GM23338 (cell line): ENCODE measurements at regions not wholly inside any gene's neighbourhood (a gene's known extent, or its start where the extent isn't known, plus 50 kb on each side); places are given as distances from the start of the nearest gene placed in this dataset.

Source experiments
- CREB1 ChIP-seq: fragments of 250-450 bp; sonication (Bioruptor Pico); IDR thresholded peaks from 2 replicates; pipeline ENCODE4 v1.5.0; 2020; ENCODE audit warnings: low read depth, mild to moderate bottlenecking, moderate library complexity
- CTCF ChIP-seq, 2 experiments: fragments of 200-600 bp in 1 of 2; sonication (generic) in 1 of 2; conservative IDR thresholded peaks; 2 replicates each; pipeline versions ENCODE4 v1.5.1 to v1.6.1; 2016 to 2017; ENCODE audit warnings: antibody characterized with exemption in 2 of 2, low read depth in 2 of 2, mild to moderate bottlenecking in 2 of 2, moderate library complexity in 1 of 2
- ETS1 ChIP-seq: IDR thresholded peaks from 2 replicates; pipeline ENCODE4 v1.6.1; 2016; ENCODE audit warnings: antibody characterized with exemption
- EZH2 ChIP-seq: fragments of 200-600 bp; sonication (generic); IDR thresholded peaks from one replicate; pipeline ENCODE4 v1.8.0; 2017; ENCODE audit warnings: antibody characterized with exemption, mild to moderate bottlenecking, low read depth; ENCODE audit not compliant: unreplicated experiment
- EZH2phosphoT487 ChIP-seq: fragments of 200-600 bp; sonication (generic); IDR thresholded peaks from one replicate; pipeline ENCODE4 v1.8.1; 2018; ENCODE audit warnings: antibody characterized with exemption; ENCODE audit not compliant: unreplicated experiment
- JUNB ChIP-seq: IDR thresholded peaks from one replicate; pipeline ENCODE4 v1.6.1; 2016; ENCODE audit warnings: antibody characterized with exemption; ENCODE audit not compliant: unreplicated experiment
- POLR2AphosphoS5 ChIP-seq: IDR thresholded peaks from 2 replicates; pipeline ENCODE4 v1.6.1; 2016; ENCODE audit warnings: antibody characterized with exemption, low read depth
- REST ChIP-seq: IDR thresholded peaks from one replicate; pipeline ENCODE4 v1.6.1; 2018; ENCODE audit warnings: antibody characterized with exemption; ENCODE audit not compliant: unreplicated experiment

GRCh38 chr10:78700413-78700812, 368.4 kb upstream of the ZMIZ1 start:
- TF ChIP-seq POLR2AphosphoS5 (no peak), CTCF (conservative IDR thresholded peaks at IDR 0.05; ENCODE audit: low read depth in 2 of 2) (no peak), EZH2 (no peak), REST (no peak), EZH2phosphoT487 (no peak), JUNB (no peak), CREB1 (CRISPR knock-in tag) (no peak), ETS1 (no peak)
